HG03469 (cell line): ENCODE measurements at regions not wholly inside any gene's neighbourhood (a gene's known extent, or its start where the extent isn't known, plus 50 kb on each side); places are given as distances from the start of the nearest gene placed in this dataset.
"Not testable (repeated sequence)": the region's sequence is repeated elsewhere in the genome, so short reads cannot be mapped to it uniquely, and the experiment has no call there.

ENCODE experiments used
- ATAC-seq: cut with Tn5 transposase; IDR thresholded peaks from one replicate; pipeline ENCODE4 v1.9.1; 2021; ENCODE audit warnings: mild to moderate bottlenecking, moderate library complexity, moderate number of reproducible peaks; ENCODE audit not compliant: unreplicated experiment

- ATAC-seq: no peak
Measured at GRCh38 chr7:91671245-91671644, 209.3 kb downstream of the MTERF1 start.

- no peak for ATAC-seq
Measured at GRCh38 chr7:91674470-91674869, 206.0 kb downstream of the MTERF1 start.

GRCh38 chr7:91681718-91682117, 198.8 kb downstream of the MTERF1 start:
- no peak for ATAC-seq

- no peak for ATAC-seq
Measured at GRCh38 chr7:91683823-91684222, 196.7 kb downstream of the MTERF1 start.

- no peak for ATAC-seq
Measured at GRCh38 chr7:91685544-91685943, 195.0 kb downstream of the MTERF1 start.

GRCh38 chr7:91690541-91691070, 189.9 kb downstream of the MTERF1 start:
- ATAC-seq: no peak

- no peak for ATAC-seq
Measured at GRCh38 chr7:91691865-91692264, 188.6 kb downstream of the MTERF1 start.

GRCh38 chr7:91692800-91693199, 187.7 kb downstream of the MTERF1 start:
- ATAC-seq: no peak

GRCh38 chr7:91694351-91694841, 186.1 kb downstream of the MTERF1 start:
- no peak for ATAC-seq

GRCh38 chr7:91710881-91711280, 169.6 kb downstream of the MTERF1 start:
- ATAC-seq: no peak

- no peak for ATAC-seq
Measured at GRCh38 chr7:91713669-91714068, 166.8 kb downstream of the MTERF1 start.

- no peak for ATAC-seq
Measured at GRCh38 chr7:91717681-91718470, 162.6 kb downstream of the MTERF1 start.

- ATAC-seq: no peak
Measured at GRCh38 chr7:91719008-91719407, 161.5 kb downstream of the MTERF1 start.

- no peak for ATAC-seq
Measured at GRCh38 chr7:91720260-91720937, 160.1 kb downstream of the MTERF1 start.

GRCh38 chr7:91722831-91723230, 157.7 kb downstream of the MTERF1 start:
- no peak for ATAC-seq

GRCh38 chr7:91729046-91729445, 151.5 kb downstream of the MTERF1 start:
- not testable (repeated sequence) for ATAC-seq

- ATAC-seq: no peak
Measured at GRCh38 chr7:91731976-91732375, 148.5 kb downstream of the MTERF1 start.

- ATAC-seq: no peak
Measured at GRCh38 chr7:91749418-91749817, 131.1 kb downstream of the MTERF1 start.

GRCh38 chr7:91750091-91750490, 130.4 kb downstream of the MTERF1 start:
- ATAC-seq: no peak

- ATAC-seq: no peak
Measured at GRCh38 chr7:91752102-91752501, 128.4 kb downstream of the MTERF1 start.

- ATAC-seq: not testable (repeated sequence)
Measured at GRCh38 chr7:91754280-91754679, 126.2 kb downstream of the MTERF1 start.

- ATAC-seq: not testable (repeated sequence)
Measured at GRCh38 chr7:91755121-91755520, 125.4 kb downstream of the MTERF1 start.
